Neutrophil (primary cell): ENCODE measurements at regions not wholly inside any gene's neighbourhood (a gene's known extent, or its start where the extent isn't known, plus 50 kb on each side); places are given as distances from the start of the nearest gene placed in this dataset.

Source experiments
- H3K27ac ChIP-seq: fragments of 200-600 bp; sonication (generic); 2 replicates; pipeline ENCODE4 v1.5.1; 2016; ENCODE audit warnings: mild to moderate bottlenecking, moderate library complexity
- H3K27me3 ChIP-seq: fragments of 200-600 bp; sonication (generic); 2 replicates; pipeline ENCODE4 v1.6.0; 2016; ENCODE audit warnings: mild to moderate bottlenecking
- H3K36me3 ChIP-seq: fragments of 200-600 bp; sonication (generic); 2 replicates; pipeline ENCODE4 v1.5.1; 2017
- H3K4me1 ChIP-seq, 2 experiments: fragments of 200-600 bp in 1 of 2; sonication (generic) in 1 of 2; 1 replicate in 1 of 2; 2 replicates in 1 of 2; pipeline versions ENCODE4 v1.5.1 to v1.6.1; 2013 to 2016; ENCODE audit warnings: low read depth in 1 of 2, low read length in 1 of 2, mild to moderate bottlenecking in 1 of 2, moderate library complexity in 1 of 2; ENCODE audit not compliant: control insufficient read depth in 1 of 2, insufficient read depth in 1 of 2
- H3K4me3 ChIP-seq, 2 experiments: fragments of 200-600 bp in 1 of 2; sonication (generic) in 1 of 2; 1 replicate in 1 of 2; 2 replicates in 1 of 2; pipeline ENCODE4 v1.5.1; 2013 to 2016; ENCODE audit warnings: low read depth in 1 of 2, low read length in 1 of 2, mild to moderate bottlenecking in 1 of 2, moderate library complexity in 1 of 2
- H3K9me3 ChIP-seq: fragments of 200-600 bp; sonication (generic); 2 replicates; pipeline ENCODE4 v1.5.1; 2016
- CTCF ChIP-seq: fragments of 200-600 bp; sonication (generic); IDR thresholded peaks from 2 replicates; pipeline ENCODE4 v1.5.1; 2016; ENCODE audit warnings: antibody characterized with exemption

GRCh38 chr10:10796061-10796773, 221.5 kb upstream of the CELF2 start:
- Histone ChIP-seq H3K27me3 (peaks cover 43% of the 10 kb centered on the region), H3K36me3 (no peaks in the 10 kb centered on the region), H3K27ac (no peak overlapping the region), H3K4me3 (no peak overlapping the region), H3K4me1 (no peaks in the 10 kb centered on the region), H3K9me3 (no peaks in the 10 kb centered on the region)
- TF ChIP-seq CTCF: no peak

DNA sequence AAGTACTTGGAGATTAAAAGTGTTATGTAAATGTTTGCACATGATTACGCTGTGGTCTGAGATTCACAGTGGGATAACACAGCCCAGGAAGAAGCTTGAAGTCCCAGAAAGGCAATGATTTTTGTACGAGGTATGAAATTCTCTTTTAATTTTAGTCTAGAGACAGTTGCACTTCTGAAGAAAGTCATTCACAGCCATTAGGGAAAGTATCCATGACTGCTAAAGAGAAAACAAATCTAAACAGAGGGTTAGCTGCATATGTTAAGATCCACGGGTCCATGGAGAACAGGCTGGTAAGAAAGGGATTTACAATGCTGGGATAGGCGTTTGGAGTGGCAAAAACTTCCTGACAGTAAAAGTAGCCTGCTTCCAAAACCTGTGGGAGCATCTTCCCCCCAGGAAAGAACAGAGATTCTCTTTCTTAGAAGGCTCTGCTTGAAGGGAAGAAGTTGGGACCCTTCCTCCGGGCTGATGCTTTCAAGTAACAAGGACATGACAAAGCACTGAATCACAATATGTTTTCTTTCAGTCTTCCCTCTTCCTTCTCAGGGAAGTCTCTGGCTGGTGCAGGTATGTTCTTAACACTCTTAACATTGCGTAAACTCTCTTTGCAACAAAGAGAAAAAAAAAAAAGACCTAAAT, 220.8 kb upstream of the CELF2 start:
- Histone ChIP-seq H3K27me3 (peaks cover 43% of the 10 kb centered on the region), H3K4me3 (no peak overlapping the region), H3K36me3 (no peaks in the 10 kb centered on the region), H3K9me3 (no peaks in the 10 kb centered on the region), H3K4me1 (no peaks in the 10 kb centered on the region), H3K27ac (no peak overlapping the region)
- TF ChIP-seq CTCF: no peak

- no peak overlapping the region for H3K27ac ChIP-seq
These were observed 220.2 kb upstream of the CELF2 start for GRCh38 chr10:10797513-10797912.

GRCh38 chr10:10798102-10798863, 219.4 kb upstream of the CELF2 start:
- Histone ChIP-seq H3K27me3 (peaks cover 43% of the 10 kb centered on the region), H3K27ac (no peak overlapping the region), H3K4me3 (no peak overlapping the region), H3K4me1 (no peaks in the 10 kb centered on the region), H3K36me3 (no peaks in the 10 kb centered on the region), H3K9me3 (no peaks in the 10 kb centered on the region)
- no peak for TF ChIP-seq CTCF

More at GRCh38 chr10:10797513-10797912, 220.2 kb upstream of the CELF2 start:
- Histone ChIP-seq H3K27me3 (peaks cover 43% of the 10 kb centered on the region), H3K9me3 (no peaks in the 10 kb centered on the region), H3K4me1 (no peaks in the 10 kb centered on the region), H3K4me3 (no peak overlapping the region), H3K36me3 (no peaks in the 10 kb centered on the region)
- no peak for TF ChIP-seq CTCF

- Histone ChIP-seq H3K36me3 (no peaks in the 10 kb centered on the region), H3K4me1 (no peaks in the 10 kb centered on the region), H3K4me3 (no peak overlapping the region), H3K27ac (no peak overlapping the region), H3K27me3 (peaks cover 43% of the 10 kb centered on the region), H3K9me3 (no peaks in the 10 kb centered on the region)
- TF ChIP-seq CTCF: no peak
These were observed 218.8 kb upstream of the CELF2 start for GRCh38 chr10:10798864-10799192.
